HG03159 (cell line): ENCODE measurements at regions not wholly inside any gene's neighbourhood (a gene's known extent, or its start where the extent isn't known, plus 50 kb on each side); places are given as distances from the start of the nearest gene placed in this dataset.
"Not testable (repeated sequence)": the region's sequence is repeated elsewhere in the genome, so short reads cannot be mapped to it uniquely, and the experiment has no call there.

Experiments
- ATAC-seq: cut with Tn5 transposase; IDR thresholded peaks from one replicate; pipeline ENCODE4 v1.9.1; 2021; ENCODE audit warnings: mild to moderate bottlenecking, moderate library complexity; ENCODE audit not compliant: unreplicated experiment

GRCh38 chr14:84826294-84826693, 703.6 kb upstream of the FLRT2 start:
- ATAC-seq, result no peak

GRCh38 chr14:84850595-84850994, 679.3 kb upstream of the FLRT2 start:
- ATAC-seq, result no peak

- ATAC-seq, result no peak
These were observed 673.0 kb upstream of the FLRT2 start for GRCh38 chr14:84856751-84857534.

- ATAC-seq, result no peak
These were observed 672.4 kb upstream of the FLRT2 start for GRCh38 chr14:84857571-84857970.

GRCh38 chr14:84859116-84859515, 670.8 kb upstream of the FLRT2 start:
- no peak for ATAC-seq

GRCh38 chr14:84864548-84865271, 665.2 kb upstream of the FLRT2 start:
- no peak for ATAC-seq

- no peak for ATAC-seq
These were observed 658.2 kb upstream of the FLRT2 start for GRCh38 chr14:84871734-84872133.

GRCh38 chr14:84874436-84874835, 655.5 kb upstream of the FLRT2 start:
- ATAC-seq, result no peak

GRCh38 chr14:84877061-84877460, 652.9 kb upstream of the FLRT2 start:
- ATAC-seq, result no peak

- no peak for ATAC-seq
These were observed 647.1 kb upstream of the FLRT2 start for GRCh38 chr14:84882830-84883229.

- no peak for ATAC-seq
These were observed 644.9 kb upstream of the FLRT2 start for GRCh38 chr14:84885061-84885460.

GRCh38 chr14:84891404-84891803, 638.5 kb upstream of the FLRT2 start:
- ATAC-seq, result no peak

- ATAC-seq, result no peak
These were observed 635.7 kb upstream of the FLRT2 start for GRCh38 chr14:84894254-84894653.

GRCh38 chr14:84922370-84922769, 607.6 kb upstream of the FLRT2 start:
- ATAC-seq, result no peak

- no peak for ATAC-seq
These were observed 603.3 kb upstream of the FLRT2 start for GRCh38 chr14:84926656-84927055.

GRCh38 chr14:84927096-84927827, 602.7 kb upstream of the FLRT2 start:
- ATAC-seq, result no peak

GRCh38 chr14:84929086-84929485, 600.9 kb upstream of the FLRT2 start:
- ATAC-seq, result no peak

GRCh38 chr14:84929834-84930233, 600.1 kb upstream of the FLRT2 start:
- ATAC-seq, result no peak

- ATAC-seq, result no peak
These were observed 592.9 kb upstream of the FLRT2 start for GRCh38 chr14:84937016-84937415.

GRCh38 chr14:84937449-84937848, 592.5 kb upstream of the FLRT2 start:
- no peak for ATAC-seq

GRCh38 chr14:84944901-84945300, 585.0 kb upstream of the FLRT2 start:
- not testable (repeated sequence) for ATAC-seq
